NOMO-1 treated with DMSO at 0.1 percent for 48 hours (cell line): ENCODE measurements at regions not wholly inside any gene's neighbourhood (a gene's known extent, or its start where the extent isn't known, plus 50 kb on each side); places are given as distances from the start of the nearest gene placed in this dataset.
"Not testable (repeated sequence)": the region's sequence is repeated elsewhere in the genome, so short reads cannot be mapped to it uniquely, and the experiment has no call there.

Experiments used
- DNase-seq: peaks from one replicate; lab custom pipeline; 2025; ENCODE audit not compliant: unreplicated experiment; lab: John Stamatoyannopoulos, UW

- DNase-seq, result no peak
Measured at GRCh38 chr6:113754291-113754690, 102.9 kb upstream of the MARCKS start.

- no peak for DNase-seq
Measured at GRCh38 chr6:113755449-113756289, 101.5 kb upstream of the MARCKS start.

DNA sequence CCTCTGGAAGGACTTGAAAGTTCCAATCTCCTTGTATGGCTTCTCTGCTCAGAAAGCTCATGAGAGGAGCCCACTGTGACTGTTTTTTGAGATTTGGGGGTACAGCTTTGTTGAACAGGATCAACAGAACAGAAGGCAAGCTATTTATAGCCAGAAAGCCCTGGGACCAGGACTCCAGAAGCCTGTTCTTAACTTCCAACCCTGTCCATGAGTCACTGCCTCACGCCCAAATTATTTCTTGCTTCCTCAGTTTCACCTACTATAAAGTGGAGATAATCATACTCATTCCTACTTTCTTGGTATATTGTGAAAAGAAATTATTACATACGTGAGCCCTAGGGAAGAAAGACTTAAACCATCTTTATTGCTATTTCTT, 100.9 kb upstream of the MARCKS start:
- no peak for DNase-seq

DNA sequence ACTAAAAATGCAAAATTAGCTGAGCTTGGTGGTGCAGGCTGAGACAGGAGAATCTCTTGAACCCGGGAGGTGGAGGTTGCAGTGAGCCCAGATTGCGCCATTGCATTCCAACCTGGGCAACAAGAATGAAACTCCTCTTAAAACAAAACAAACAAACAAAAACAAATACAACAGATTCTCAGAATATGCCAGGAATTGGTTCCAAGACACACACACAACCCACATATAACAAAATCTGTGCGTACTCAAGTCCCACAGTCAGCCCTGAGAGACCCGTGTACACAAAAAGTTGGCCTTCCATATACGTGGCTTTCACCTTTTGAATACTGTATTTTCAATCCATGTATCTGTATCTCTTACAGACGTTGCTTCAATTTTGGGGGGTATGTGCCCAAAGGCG, 98.9 kb upstream of the MARCKS start:
- DNase-seq, result no peak

- no peak for DNase-seq
Measured at GRCh38 chr6:113758826-113759574, 98.1 kb upstream of the MARCKS start.

DNA sequence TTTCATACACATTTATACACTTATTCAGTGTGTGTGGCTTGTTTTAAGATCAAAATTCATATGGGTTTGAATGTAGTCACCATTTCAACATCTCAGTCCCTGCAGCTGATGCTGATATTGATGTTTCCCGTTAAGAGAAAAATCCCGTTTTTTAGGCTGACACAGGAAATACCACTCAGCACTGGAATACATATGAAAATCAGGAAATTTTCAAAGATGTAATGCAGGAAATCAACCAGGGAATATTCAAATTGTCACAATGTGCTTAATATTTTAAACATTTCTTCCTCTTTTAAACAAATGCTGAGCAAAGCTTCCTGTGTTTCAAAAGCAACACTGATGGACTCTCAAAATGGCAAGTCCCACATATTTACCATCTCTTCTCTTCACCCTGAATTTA, 94.5 kb upstream of the MARCKS start:
- no peak for DNase-seq

DNA sequence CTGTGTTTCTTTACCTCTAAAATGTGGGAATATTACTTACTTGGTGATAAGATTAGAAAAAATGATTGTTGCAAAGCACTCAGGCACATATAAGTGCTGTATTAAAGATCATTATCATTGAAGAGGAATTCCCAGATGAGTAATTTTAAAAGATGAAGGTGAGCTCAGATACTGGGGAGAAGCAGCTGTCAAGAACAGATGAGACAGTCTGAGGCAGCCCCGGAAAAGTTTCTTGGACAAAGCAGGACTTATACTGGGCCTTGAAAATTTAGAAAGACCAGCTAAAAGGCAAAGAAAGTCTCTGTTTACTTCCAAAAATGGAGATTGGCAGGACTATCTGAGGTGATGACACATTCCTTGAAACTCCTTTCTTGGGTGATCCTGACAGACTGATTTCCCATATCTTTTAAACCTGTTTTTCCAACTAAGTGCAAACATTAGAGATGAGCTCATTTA, 93.8 kb upstream of the MARCKS start:
- no peak for DNase-seq

GRCh38 chr6:113763876-113764275, 93.3 kb upstream of the MARCKS start:
- DNase-seq, result peak; percentile 63

DNA sequence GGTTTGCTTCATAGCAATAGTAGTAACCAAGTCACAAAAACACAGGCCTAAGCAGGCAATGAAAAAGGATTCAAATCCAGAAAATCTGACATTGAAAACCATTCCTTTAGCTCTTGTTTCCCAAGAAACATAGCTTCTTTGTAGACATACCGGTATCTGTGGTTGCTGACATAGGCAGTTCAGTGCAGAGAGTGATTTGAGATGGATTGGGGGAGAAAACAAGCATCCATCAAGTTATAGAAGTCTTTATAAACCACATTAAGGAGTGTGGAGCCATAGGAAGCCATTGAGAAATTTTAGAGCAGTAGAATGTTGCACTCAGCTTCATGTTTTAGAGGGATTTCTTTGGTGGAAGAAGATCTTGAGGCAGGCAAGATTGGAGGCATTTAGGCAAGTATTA, 91.2 kb upstream of the MARCKS start:
- DNase-seq, result no peak

GRCh38 chr6:113767985-113768384, 89.2 kb upstream of the MARCKS start:
- no peak for DNase-seq

DNA sequence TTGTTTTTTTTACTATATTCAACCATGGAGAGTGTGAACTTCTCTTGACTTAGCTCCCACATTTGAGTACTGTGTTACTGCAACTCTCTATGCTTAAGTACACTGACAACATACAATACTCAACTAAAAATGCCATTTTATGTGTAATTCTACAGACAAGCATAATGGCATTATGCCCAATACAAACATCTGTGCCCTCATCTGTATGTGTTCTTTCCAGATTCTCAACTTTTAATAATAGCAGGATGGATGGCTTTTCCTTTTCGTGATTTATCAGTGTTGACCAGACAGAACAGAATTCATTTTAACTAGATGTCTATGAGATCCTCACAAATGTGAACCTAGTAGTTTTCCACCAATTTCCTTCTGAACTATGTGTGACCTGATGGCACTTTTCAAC, 84.2 kb upstream of the MARCKS start:
- no peak for DNase-seq

- DNase-seq, result peak; percentile 66
Measured at GRCh38 chr6:113774127-113774825, 82.9 kb upstream of the MARCKS start.

DNA sequence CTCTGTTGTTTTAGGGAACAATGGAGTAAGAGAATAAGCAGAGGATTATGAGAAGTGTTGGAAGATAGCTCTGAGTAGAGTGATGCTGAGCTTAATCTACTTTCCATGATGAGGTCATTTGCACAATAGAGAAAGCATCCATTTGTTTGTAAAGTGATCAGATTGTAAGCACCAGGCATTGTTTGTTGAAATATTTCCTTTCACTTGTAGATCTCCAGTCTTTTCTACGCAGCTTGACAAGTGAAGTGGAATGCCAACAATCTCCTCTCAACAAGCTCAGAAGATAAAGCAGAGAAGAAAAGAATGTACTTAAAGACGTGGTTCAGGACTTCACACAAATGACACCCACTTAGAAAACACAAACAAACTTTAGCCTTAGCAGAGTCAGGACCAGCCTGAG, 80.1 kb upstream of the MARCKS start:
- no peak for DNase-seq

DNA sequence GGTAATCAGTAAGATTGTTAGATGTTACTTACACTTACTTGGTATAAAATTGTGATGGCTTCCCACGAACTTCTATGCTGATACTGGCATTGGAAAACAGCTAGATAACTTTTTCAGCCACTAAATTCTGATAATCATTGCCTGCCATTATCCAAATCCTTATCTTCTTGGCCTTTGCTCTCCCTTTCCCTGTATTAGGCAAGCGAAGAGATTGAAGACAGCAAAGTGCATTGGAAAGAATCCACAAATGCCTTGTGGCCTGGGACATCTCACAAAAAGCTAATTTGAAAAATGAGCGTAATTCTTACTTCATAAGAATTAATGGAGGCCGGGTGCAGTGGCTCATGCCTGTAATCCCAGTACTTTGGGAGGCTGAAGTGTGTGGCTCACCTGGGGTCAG, 79.5 kb upstream of the MARCKS start:
- DNase-seq, result no peak

- DNase-seq, result no peak
Measured at GRCh38 chr6:113779656-113780055, 77.5 kb upstream of the MARCKS start.

- DNase-seq, result peak; percentile 30
Measured at GRCh38 chr6:113782636-113783035, 74.5 kb upstream of the MARCKS start.

GRCh38 chr6:113786168-113786567, 71.0 kb upstream of the MARCKS start:
- DNase-seq, result no peak

DNA sequence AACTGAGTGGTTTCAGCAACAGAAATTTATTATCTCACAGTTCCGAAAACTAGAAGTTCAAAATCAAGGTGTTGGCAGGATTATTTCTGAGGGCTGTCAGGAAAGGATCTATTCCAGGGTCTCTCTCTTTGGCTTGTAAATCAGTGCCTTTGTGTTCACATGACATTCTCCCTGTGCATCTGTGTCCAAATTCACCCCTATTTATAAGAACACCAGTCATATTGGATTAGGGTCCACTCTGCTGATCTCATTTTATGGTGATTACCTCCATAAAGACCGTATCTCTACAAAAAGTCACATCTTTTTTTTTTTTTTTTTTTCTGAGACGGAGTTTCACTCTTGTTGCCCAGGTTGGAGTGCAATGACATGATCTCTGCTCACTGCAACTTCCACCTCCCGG, 68.6 kb upstream of the MARCKS start:
- DNase-seq, result no peak

GRCh38 chr6:113791225-113791624, 65.9 kb upstream of the MARCKS start:
- not testable (repeated sequence) for DNase-seq

GRCh38 chr6:113795371-113795770, 61.8 kb upstream of the MARCKS start:
- not testable (repeated sequence) for DNase-seq

DNA sequence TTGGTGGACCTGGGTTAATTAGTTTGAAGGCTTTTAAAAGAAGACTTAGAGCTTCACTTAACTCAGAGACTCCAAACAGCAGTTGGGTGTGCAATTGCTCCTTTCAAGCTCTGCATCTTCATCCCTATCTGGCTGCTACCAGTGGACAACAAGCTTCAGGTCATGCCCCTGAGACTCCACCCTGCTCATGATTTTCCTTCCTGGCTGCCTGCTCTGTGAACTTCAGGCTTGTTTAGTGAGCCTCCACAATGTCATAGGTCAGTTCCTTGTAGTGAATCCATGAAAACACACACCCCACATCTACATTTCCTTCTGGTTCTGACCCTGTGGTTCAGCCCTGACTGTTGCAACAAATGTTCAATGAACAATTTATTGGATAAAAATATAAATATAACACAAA, 61.1 kb upstream of the MARCKS start:
- no peak for DNase-seq

DNA sequence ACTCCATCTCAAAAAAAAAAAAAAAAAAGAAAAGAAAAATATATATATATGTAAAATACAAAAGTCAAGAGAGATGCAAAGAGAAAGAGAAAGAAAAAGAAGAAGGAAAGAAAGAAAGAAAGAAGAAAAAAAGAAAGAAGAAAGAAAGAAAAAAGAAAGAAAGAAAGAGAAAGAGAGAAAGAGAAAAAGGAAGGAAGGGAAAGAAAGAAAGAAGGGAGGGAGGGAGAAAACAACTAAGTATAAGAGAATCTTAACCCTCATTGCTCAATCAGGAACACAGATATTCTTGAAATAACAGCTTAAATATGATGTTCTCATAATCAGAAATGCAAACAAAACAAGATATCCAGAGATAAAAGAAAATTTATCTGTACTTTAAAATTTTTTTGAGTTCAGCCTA, 54.4 kb upstream of the MARCKS start:
- no peak for DNase-seq
